Frontal cortex (tissue), 3 donors: ENCODE measurements at regions not wholly inside any gene's neighbourhood (a gene's known extent, or its start where the extent isn't known, plus 50 kb on each side); places are given as distances from the start of the nearest gene placed in this dataset.
A peak's percentile ranks its signal among the peaks of the same experiment; 100 is the strongest.
"Not testable (repeated sequence)": the region's sequence is repeated elsewhere in the genome, so short reads cannot be mapped to it uniquely, and the experiment has no call there.

Source experiments
- DNase-seq, 2 donors: peaks; one replicate each; pipeline ENCODE4 v3.0.0; 2012; ENCODE audit warnings: low spot score in 2 of 2
- FAIRE-seq: peaks from 2 replicates; lab custom pipeline; 2012; peaks lifted over from hg19 to GRCh38; lab: Jason Lieb, UNC
- donor health status: control.
- donor health status: control.
- donor health status: control.

DNA sequence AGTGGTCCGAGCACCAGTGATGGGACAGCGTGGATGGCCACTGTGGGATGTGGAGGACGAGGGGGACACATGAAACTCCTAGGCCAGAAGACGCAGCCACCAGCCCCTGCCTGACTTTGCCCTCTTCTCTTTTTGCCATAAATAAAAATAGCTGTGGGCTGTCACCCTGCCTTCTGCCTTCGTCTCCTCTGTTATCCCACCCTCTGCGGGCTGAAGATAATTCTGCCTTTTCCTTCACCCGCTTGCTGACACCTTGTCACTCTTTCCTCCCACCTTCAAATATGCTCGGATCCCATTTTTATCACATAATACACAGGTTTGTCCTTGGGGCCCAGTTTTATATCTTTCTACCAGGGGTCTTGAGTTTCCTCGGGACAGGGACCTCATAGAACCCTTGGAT is 87.6 kb upstream of the CIBAR2 start:
- FAIRE-seq (no peak), DNase-seq (no peak)

DNA sequence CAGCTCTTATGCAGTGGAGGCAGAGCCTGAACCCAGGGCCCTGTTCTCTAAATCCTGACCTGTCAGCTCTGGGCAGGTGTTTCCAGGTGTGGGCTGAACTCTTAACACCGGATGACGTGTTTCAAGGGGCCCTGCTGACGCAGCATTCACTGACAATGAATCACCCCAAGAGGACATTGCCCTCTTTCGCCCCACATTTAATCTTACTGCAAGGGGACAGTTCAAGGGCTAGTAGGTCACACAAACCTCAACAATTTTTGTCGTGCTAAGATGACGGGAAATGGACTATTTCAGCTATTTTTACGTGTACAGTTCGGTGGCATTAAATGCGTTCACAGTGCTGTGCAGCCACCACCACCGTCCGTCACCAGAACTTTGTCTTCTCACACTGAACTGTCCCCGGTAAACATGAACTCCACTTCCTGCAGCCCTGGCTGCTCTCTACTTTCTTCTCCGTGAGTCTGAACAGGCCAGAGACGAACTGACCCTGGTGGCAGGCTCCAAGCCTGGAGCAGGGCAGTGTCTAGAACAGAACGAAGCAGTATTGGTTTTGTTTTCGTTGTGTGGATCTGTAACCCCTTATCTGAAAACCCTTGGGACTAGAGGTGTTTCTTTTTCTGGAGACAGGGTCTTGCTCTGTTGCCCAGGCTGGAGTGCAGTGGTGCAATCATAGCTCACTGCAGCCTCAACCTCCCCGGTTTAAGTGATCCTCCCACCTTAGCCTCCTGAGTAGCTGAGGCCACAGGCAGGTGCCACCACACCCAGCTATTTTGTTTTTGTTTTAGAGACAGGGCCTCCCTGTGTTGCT is 88.4 kb upstream of the CIBAR2 start:
- no peak for DNase-seq
- FAIRE-seq, result no peak

DNA sequence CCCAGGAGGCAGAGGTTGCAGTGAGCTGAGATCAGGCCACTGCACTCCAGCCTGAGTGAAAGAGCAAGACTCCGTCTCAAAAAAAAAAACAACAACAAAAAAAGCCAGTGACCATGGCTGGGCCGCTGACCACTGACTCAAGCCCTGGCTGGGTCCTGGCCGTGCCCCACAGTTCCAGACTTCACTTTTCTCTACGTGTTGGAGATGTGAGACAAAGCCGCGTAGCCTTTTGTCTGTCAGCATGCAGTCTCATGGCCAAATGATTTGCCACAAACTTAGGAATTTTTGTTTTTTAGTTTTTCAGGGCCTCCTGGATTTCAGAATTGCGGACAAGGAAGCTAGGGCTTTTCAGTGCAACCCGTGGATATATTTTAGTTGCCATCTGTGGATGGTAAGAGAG is 89.3 kb upstream of the CIBAR2 start:
- DNase-seq (no peak), FAIRE-seq (no peak)

DNA sequence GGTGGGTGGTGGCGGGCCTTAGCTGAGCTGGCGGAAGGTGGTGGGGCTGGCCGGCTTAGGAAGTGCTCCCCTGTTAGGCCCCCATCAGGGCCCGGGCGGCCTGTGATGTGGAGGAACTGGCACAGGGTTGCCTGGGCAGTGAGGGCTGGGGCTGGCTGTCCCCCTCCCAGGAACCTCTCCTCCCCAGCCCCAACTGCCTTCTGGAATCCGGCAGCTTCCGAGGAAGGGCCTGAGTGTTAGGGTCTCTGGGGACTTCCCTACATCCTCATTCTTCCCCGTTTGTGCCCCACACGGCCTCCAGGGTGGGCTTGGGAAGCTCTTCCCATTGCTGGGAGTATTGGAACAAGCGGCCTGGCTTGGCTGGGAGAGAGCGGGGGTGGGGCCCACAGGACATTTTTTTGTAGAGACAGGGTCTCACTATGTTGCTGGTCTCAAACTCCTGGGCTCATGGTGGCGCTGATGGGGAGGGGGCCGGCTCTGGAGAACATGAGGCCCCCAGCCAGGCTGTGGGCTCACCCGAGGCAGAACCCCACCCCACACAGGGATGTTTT is 89.9 kb upstream of the CIBAR2 start:
- FAIRE-seq, result no peak
- DNase-seq, result no peak

DNA sequence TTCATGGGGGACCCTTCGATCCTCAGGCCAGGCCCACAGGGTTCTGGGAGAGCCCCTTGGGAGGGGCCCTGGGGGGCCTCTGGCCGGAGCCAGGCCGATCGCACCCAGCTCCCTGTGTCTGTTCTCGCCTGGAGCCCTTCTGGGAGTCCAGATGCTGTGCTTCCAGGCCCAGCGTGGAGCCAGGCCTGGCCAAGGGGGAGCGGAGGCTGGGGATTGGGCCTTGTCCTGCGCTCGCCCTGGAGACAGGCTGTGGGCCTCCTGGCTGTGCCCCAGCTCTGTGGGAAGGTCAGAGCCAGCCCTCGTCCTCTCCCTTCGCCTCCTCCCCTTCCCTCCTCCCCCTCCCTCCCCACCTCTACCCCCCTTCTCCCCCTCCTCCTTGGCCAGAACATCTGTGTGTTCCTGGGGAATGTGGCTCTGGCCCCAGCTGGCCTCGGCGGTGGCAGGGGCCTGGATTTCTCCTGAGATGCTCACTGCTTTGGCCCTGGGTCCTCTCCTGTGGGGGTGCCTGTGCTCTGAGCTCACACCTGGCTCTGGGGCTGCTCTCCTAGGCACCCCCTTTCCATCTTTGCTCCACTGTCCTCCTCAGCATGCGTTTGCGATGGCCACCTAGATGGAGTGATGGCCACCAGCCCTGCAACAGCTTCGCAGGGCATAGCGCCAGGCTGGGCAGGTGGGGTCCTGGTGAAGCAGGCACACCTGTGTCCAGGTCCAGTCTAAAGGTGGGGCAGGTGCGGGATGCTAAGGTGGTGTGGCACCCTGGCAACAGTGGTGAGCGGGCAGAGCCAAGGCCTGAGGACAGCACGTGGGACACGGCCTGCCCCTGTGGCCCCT is 90.6 kb upstream of the CIBAR2 start:
- DNase-seq (peak; percentile 40 to 63), FAIRE-seq (no peak)

DNA sequence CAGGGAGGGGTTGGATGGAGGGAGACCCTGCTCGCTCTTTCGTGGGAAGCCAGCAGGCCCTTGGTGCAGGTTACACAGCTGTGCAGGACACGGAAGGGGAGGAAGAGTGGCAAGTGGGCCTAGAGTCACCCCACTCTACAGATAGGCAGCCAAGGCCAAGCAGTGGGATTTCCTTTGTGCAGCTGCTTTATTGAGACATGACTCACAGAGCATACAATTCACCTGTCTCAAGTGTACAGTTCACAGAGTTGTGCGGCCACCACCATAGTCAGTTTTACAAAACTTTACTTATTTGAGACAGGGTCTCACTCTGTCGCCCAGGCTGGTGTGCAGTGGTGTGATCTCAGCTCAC is 91.2 kb upstream of the CIBAR2 start:
- DNase-seq (no peak), FAIRE-seq (no peak)

DNA sequence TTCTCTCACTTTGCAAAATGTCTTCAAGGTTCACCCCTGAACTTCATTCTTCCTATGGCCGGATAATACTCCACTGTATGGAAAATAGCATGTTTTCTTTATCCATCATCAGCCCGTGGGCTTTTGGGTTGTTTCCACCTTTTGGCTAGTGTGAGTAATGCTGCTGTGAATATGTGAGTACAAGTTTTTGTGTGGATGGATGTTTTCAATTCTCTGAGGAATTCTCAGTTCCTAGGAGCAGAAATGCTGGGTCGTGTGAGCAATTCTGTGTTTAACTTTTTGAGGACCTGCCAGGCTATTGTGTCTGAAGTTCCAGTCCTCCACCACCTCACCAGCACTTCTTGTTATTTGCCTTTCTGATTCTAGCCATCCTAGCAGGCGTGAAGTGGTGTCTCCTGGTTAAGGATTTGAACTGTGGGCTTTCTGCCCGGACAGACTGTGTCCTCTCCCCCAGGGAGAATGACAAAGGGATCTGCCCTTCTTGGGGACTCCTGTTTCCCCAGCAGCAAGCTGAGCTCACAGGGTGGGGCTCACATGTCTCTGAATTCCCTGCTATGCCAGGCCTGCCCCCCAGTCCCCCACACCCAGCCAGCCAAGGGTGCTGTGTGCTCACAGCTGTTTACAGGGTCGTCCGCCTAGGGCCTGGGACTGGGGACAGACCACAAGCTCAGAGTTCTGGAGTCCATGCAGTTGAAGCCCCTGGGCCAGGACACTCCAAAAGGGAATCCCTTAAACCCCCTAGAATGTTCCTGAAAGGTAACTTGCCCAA is 92.2 kb upstream of the CIBAR2 start:
- DNase-seq (no peak), FAIRE-seq (no peak)

DNA sequence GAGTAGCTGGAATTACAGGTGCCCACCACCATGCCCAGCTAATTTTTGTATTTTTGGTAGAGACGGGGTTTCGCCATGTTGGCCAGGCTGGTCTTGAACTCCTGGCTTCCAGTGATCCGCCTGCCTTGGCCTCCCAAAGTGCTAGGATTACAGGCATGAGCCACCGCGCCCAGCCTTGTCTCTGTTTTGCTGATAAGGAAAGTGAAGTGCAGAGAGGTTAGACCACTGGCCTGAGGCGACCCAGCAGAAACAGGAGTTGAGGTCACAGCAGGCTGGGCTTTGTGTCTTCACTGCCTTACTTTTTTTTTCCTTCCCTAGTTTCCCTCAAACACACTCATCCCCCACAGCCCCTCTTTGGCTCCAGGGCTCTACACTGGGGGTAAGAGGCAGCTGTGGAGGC is 93.0 kb upstream of the CIBAR2 start:
- FAIRE-seq, DNase-seq: not testable (repeated sequence)

DNA sequence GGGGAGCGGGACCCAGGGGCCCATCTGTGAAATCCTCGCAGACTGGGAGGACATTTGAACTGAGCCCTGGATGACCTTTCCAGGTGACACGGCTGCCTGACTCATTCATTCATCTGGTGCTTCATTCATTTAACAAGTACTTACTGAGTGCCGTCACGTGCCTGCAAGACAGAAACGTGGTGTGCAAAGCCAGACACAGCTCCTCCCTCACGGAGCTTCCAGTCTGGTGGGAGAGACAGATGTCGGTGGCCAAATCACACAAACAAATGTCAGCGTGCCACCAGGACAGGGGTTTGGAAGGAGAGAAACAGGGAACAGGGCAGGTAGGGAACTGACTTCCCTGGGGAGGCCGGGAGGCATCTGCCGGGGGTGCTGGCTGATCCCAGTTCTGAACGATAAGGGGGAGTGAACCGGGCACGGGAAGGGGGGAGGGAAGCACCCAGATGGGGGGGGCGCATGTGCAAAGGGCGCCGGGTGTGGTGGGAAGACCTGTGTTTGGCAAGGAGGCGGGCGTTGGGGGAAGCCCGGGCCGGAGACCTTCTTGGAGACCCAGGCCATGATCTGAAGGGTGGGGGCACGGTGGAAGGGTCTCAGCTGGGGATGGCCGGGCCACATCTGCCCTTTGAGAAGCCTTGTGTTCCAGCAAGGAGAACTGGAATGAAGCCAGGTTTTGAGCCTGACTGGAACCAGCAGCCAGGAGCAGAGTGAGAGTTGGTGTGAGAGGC is 93.6 kb upstream of the CIBAR2 start:
- DNase-seq (no peak), FAIRE-seq (no peak)

DNA sequence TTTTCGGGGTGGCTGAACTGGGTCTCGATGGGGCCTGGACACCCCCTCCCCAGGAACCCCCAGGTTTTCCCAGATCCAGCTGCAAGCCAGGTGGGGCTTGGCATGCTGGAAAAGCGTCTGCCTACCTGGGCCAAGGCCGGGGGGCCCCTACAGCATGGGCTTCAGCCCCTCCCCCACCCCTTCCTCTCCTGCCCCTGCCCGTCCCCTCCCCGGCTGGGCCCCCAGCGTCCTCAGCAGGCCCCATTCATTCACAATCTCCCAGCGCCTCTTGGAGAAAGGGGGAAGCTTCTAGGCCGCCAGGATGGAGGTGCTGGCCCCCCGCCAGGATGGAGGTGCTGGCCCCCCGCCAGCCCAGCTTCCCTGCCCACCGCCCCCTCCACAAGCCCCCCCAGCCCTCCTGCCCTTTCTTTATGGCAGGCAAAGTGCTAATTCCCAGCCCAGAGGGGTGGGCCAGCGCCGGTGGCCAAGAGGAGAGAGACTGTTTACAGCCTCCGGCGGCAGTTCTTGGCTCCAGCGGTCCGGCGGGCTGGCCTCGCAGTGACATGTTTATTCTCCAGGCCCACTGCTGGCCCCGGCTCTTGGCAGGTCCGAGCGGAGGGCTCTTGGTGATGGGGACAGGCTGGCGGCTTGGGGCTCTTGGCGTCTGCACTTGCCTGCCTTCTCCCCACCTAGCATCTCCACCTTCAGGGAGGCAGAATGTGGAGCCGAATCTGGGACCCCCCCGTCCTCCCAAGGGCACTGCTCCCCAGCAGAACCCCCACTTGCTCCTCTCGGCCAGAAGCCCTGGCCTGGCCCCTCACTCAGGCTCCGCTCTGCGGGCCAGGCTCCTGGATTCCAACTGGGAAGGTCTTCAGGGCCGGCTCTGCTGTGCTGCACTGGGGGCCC is 94.4 kb upstream of the CIBAR2 start:
- no peak for FAIRE-seq
- DNase-seq, result peak; percentile 61 to 62

DNA sequence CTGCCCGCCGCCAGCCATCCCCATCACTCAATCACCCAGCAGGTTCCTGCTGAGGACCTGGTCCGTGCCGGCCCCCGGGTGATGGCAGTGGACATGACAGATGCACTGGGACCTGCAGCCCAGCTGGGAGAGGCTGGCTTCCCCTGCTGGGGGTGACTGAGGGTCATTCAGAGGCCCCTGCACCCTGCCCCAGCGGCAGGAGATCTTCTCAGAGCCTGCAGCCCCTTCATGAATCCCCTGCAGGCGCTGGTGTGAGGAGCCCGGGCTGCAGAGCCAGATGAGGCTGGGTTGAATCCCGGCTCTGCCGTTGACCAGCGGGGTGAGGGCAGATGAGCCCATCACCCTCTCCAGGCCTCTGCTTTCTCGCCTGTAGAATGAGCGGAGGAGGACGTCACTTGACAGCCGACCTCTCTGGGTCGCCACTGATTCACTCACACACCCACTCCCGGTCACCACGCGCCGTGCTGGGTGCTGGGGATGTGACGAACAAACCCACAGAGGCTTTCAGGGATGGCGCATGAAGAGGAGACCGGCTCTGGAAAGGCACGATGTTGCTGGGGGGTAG is 95.2 kb upstream of the CIBAR2 start:
- no peak for FAIRE-seq

DNA sequence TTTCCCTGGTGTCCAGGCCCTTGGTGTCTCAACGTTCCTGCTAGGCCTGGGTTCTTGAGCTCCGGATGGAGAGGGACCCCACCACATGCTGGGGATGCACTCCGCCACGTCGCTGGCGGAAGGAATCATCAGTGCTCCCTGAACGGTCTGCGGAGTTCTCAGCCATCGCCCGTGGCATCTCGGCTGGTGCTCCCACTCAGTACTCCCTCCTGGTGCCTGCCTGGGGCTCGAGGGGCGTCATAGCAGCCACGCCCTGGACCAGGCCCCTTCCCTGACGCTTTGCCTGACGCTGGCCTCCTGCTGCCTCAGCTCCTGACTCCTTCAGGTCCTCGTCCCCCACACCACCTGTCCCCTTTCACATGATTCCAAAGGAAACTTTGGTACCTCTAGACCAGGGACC is 95.9 kb upstream of the CIBAR2 start:
- DNase-seq (no peak), FAIRE-seq (no peak)

More for the DNA sequence above, 95.2 kb upstream of the CIBAR2 start:
- DNase-seq, result no peak

DNA sequence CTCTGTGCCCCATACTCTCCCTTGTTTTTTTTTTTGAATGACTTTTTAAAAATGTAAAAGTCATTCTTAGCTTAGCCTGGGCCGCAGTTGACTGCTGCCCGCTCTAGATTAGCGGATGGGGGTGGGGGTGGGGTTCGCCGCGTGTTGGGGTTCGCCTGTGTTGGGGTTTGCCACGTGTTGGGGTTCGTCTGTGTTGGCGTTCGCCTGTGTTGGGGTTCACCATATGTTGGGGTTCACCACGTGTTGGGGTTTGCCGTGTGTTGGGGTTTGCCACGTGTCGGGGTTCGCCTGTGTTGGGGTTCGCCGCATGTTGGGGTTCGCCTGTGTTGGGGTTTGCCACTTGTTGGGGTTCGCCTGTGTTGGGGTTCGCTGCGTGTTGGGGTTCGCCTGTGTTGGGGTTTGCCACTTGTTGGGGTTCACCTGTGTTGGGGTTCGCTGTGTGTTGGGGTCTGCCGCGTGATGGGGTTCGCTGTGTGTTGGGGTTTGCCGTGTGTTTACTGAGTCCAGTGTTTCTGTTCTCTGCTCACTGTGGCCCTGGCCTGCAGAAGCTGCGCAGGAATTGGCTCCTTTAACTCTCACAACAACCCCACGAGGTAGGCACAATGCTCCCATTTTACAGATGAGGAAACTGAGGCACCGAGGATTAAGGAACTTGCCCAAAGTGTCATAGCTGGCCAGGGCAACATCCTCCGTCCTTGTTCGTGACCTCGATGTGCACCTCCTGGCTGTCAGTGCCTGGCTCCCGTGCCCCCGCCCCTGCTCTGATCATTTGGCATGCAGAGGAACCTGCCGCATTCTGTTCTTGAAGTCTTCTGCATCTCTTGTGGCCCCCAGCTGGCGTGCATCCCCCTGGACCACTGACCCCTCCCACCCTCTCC is 96.6 kb upstream of the CIBAR2 start:
- DNase-seq, result no peak
- FAIRE-seq, result no peak

DNA sequence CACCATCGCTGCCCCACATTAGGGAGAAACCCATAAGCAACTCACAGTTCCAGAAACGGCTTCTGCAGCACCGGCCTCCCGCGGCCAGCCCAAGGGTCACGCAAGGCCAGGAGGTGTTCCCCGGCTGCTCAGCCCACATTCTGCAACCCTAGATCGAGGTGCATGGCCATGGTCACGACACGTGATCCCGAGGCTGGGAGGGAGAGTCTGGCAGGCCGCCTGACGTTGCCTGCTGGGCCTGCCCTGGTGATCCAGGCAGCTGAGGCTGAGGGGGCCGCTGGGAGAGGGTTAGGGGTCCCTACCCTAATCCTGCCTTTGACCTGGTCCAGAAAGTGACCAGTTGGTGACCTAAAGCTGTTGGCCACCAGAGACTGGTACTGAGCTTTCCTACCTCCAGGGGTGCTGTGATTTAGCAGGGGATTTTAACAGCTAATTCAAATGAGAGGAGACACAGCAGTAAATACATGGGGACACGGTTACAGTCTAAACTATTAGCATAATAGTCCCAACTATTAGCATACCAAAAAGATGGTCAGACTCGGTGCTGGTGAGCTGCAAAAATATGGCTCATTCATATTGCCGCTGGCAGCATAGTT is 97.4 kb upstream of the CIBAR2 start:
- FAIRE-seq, result no peak
- no peak for DNase-seq

DNA sequence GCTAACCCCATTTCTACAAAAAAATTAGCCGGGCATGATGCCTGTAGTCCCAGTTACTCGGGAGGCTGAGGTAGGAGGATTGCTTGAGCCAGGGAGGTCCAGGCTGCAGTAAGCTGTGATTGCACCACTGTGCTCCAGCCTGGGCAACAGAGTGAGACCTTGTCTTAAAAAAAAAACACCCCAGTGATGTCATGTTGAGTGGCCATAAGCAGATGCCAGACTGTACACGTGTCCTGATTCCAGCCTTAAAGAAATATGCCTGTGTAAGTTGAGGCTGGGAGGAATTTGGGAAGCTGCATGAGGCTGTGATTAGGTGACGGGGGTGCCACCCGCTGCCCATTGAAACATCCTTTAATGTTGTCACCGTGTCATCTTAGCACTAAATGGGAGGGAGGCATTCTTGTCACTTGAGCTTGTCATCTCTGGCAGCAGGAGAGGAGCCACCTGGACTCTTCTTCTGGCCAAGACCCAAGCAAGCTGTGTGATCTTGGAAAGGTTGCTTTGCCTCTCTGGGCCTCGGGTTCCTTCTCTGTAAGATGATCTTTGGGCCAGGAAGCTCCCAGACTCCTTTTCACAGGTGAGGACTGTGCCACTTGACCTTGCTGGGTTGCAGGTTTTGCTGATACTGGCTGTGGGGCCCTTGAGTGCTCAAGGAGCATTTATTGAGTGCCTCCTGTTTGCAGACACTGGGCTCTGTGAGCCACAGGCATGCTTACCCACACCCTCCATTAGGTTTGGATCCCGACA is 98.3 kb upstream of the CIBAR2 start:
- FAIRE-seq, result no peak

DNA sequence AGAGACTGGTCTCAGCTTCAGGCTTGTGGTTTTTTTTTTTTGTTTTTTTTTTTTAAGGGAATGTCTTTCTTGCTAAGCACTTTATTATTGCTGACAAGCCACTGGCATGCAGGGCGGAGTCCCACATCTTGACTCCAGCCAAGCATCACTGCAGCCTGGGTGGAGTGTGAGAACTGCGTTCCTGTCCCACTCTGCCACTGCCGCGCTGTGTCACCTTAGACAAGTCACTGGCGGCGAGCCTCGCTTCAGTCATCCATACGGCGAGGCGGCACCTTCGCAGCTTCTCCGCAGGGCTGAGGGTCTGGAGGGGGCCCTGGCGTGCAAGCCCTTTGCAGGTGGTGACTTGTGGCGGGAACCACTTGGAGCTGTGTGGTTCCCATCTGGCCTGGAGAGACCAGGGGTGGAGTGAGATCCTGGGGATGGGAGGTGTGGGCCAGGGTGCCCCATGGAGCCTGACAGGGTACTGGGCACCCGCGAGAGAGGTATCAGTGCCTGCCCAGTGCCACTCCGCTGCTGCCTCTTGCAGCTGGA is 99.1 kb upstream of the CIBAR2 start:
- FAIRE-seq, result no peak
- no peak for DNase-seq

More for the DNA sequence above, 98.3 kb upstream of the CIBAR2 start:
- no peak for DNase-seq
